Caco-2 (cell line): ENCODE measurements at regions not wholly inside any gene's neighbourhood (a gene's known extent, or its start where the extent isn't known, plus 50 kb on each side); places are given as distances from the start of the nearest gene placed in this dataset.

Experiments
- BruUV-seq: library from RNA; stranded (reverse); fragments of 400-500 nt; replicated peaks from 2 replicates; lab custom pipeline; 2021; lab: Mats Ljungman, UMichigan
- CTCF ChIA-PET: fragments of 300-600 bp; sonication (Branson Sonifier 250); formaldehyde crosslinking; loops from one replicate; lab custom pipeline; 2022; ENCODE audit warnings: antibody characterized with exemption; lab: Charles Lee
- POLR2A ChIA-PET: fragments of 300-600 bp; sonication (Branson Sonifier 250); formaldehyde crosslinking; loops from one replicate; lab custom pipeline; 2022; ENCODE audit warnings: antibody characterized with exemption; lab: Charles Lee
- DNase-seq, 2 experiments: peaks; one replicate each; pipeline versions ENCODE4 v3.0.0 to v3.0.0-alpha.2; 2020 to 2022
- H3K27me3 ChIP-seq: replicated peaks from 2 replicates; pipeline ENCODE4 v1.6.0; 2011; ENCODE audit warnings: low read length; ENCODE audit not compliant: control insufficient read depth, insufficient read depth
- H3K36me3 ChIP-seq: 2 replicates; pipeline ENCODE4 v1.5.1; 2011; ENCODE audit warnings: low read length; ENCODE audit not compliant: control insufficient read depth, insufficient read depth
- H3K4me1 ChIP-seq: fragments of 250-450 bp; sonication (Bioruptor Pico); 2 replicates; pipeline ENCODE4 v1.5.1; 2020; ENCODE audit warnings: mild to moderate bottlenecking
- H3K4me3 ChIP-seq: 2 replicates; pipeline ENCODE4 v1.5.1; 2011; ENCODE audit warnings: low read depth, mild to moderate bottlenecking, control low read depth, low read length
- H3K9me3 ChIP-seq: fragments of 250-450 bp; sonication (Bioruptor Pico); 2 replicates; pipeline ENCODE4 v1.5.1; 2020; ENCODE audit warnings: mild to moderate bottlenecking, moderate library complexity
- H3K27ac Mint-ChIP-seq: one replicate; pipeline ENCODE4 v1.8.0; 2022; ENCODE audit warnings: mixed read lengths; ENCODE audit not compliant: unreplicated experiment
- H3K27me3 Mint-ChIP-seq: one replicate; pipeline ENCODE4 v1.8.0; 2022; ENCODE audit warnings: mixed read lengths; ENCODE audit not compliant: insufficient read depth, unreplicated experiment
- H3K36me3 Mint-ChIP-seq: one replicate; pipeline ENCODE4 v1.8.0; 2022; ENCODE audit warnings: mild to moderate bottlenecking, mixed read lengths; ENCODE audit not compliant: insufficient read depth, unreplicated experiment
- H3K4me1 Mint-ChIP-seq: one replicate; pipeline ENCODE4 v1.8.0; 2022; ENCODE audit warnings: low read depth, mixed read lengths; ENCODE audit not compliant: unreplicated experiment
- H3K4me3 Mint-ChIP-seq: one replicate; pipeline ENCODE4 v1.8.0; 2022; ENCODE audit warnings: mild to moderate bottlenecking, moderate library complexity, mixed read lengths; ENCODE audit not compliant: unreplicated experiment
- H3K9me3 Mint-ChIP-seq: one replicate; pipeline ENCODE4 v1.8.0; 2022; ENCODE audit warnings: mixed read lengths; ENCODE audit not compliant: unreplicated experiment
- CTCF ChIP-seq, 2 experiments: fragments of 200-600 bp in 1 of 2; IDR thresholded peaks; 1 replicate in 1 of 2; 2 replicates in 1 of 2; pipeline versions ENCODE4 v1.5.1 to v1.8.0; 2011 to 2022; ENCODE audit warnings: antibody characterized with exemption in 1 of 2, control low read depth in 1 of 2, inconsistent platforms in 1 of 2, low read depth in 1 of 2, low read length in 1 of 2, mild to moderate bottlenecking in 1 of 2, moderate library complexity in 1 of 2; ENCODE audit not compliant: insufficient read depth in 1 of 2, severe bottlenecking in 1 of 2, unreplicated experiment in 1 of 2
- intact Hi-C: fragments of 100-400 bp; cut with micrococcal nuclease; formaldehyde crosslinking; loops from one replicate; pipeline ENCODE4 v1.10.0; 2022; ENCODE audit not compliant: unreplicated experiment

- ChIA-PET POLR2A (no interaction called here), CTCF (no interaction called here)
- intact Hi-C loops: no loop called here
- H3K27me3 ChIP-seq: no peaks in the 10 kb centered on the region
- no peaks in the 10 kb centered on the region for H3K9me3 ChIP-seq
- no peaks in the 10 kb centered on the region for H3K36me3 ChIP-seq
- no TSS peak for BruUV-seq
- no peak overlapping the region for H3K4me3 ChIP-seq
- no peak overlapping the region for H3K4me3 Mint-ChIP-seq
- H3K9me3 Mint-ChIP-seq: peaks cover 10% of the 10 kb centered on the region
- no peak overlapping the region for H3K27ac Mint-ChIP-seq
- no peaks in the 10 kb centered on the region for H3K27me3 Mint-ChIP-seq
- H3K4me1 Mint-ChIP-seq: no peaks in the 10 kb centered on the region
- DNase-seq: no peak
- H3K36me3 Mint-ChIP-seq: no peaks in the 10 kb centered on the region
- no peak for TF ChIP-seq CTCF (IDR thresholded peaks at IDR 0.05; ENCODE audit: insufficient read depth in 1 of 2, low read depth in 1 of 2, low read length in 1 of 2, severe bottlenecking in 1 of 2, unreplicated experiment in 1 of 2)
- H3K4me1 ChIP-seq: no peaks in the 10 kb centered on the region
These were observed 179.4 kb upstream of the TMTC4 start for GRCh38 chr13:100854006-100854405.

- no peaks in the 10 kb centered on the region for H3K36me3 ChIP-seq
- DNase-seq: no peak
- Mint-ChIP-seq H3K36me3 (no peaks in the 10 kb centered on the region), H3K9me3 (peaks cover 13% of the 10 kb centered on the region), H3K4me1 (no peaks in the 10 kb centered on the region), H3K4me3 (no peak overlapping the region), H3K27ac (no peak overlapping the region), H3K27me3 (no peaks in the 10 kb centered on the region)
- ChIA-PET POLR2A (no interaction called here), CTCF (no interaction called here)
- H3K4me3 ChIP-seq: no peak overlapping the region
- no peaks in the 10 kb centered on the region for H3K27me3 ChIP-seq
- no TSS peak for BruUV-seq
- H3K4me1 ChIP-seq: no peaks in the 10 kb centered on the region
- no peak for TF ChIP-seq CTCF (IDR thresholded peaks at IDR 0.05; ENCODE audit: insufficient read depth in 1 of 2, low read depth in 1 of 2, low read length in 1 of 2, severe bottlenecking in 1 of 2, unreplicated experiment in 1 of 2)
- intact Hi-C loops: no loop called here
- no peaks in the 10 kb centered on the region for H3K9me3 ChIP-seq
These were observed 178.8 kb upstream of the TMTC4 start for GRCh38 chr13:100853434-100853833.

- no peaks in the 10 kb centered on the region for H3K27me3 ChIP-seq
- intact Hi-C loops: no loop called here
- no peaks in the 10 kb centered on the region for H3K36me3 Mint-ChIP-seq
- no peak for DNase-seq
- TF ChIP-seq CTCF (IDR thresholded peaks at IDR 0.05; ENCODE audit: insufficient read depth in 1 of 2, low read depth in 1 of 2, low read length in 1 of 2, severe bottlenecking in 1 of 2, unreplicated experiment in 1 of 2): no peak
- ChIA-PET POLR2A (no interaction called here), CTCF (no interaction called here)
- no peak overlapping the region for H3K27ac Mint-ChIP-seq
- no peak overlapping the region for H3K4me3 ChIP-seq
- H3K4me1 Mint-ChIP-seq: no peaks in the 10 kb centered on the region
- no peaks in the 10 kb centered on the region for H3K36me3 ChIP-seq
- H3K4me1 ChIP-seq: no peaks in the 10 kb centered on the region
- peaks cover 19% of the 10 kb centered on the region for H3K9me3 Mint-ChIP-seq
- H3K9me3 ChIP-seq: no peaks in the 10 kb centered on the region
- no peaks in the 10 kb centered on the region for H3K27me3 Mint-ChIP-seq
- no peak overlapping the region for H3K4me3 Mint-ChIP-seq
- no TSS peak for BruUV-seq
These were observed 177.6 kb upstream of the TMTC4 start for GRCh38 chr13:100852146-100852545.
